Endothelial cell (in vitro differentiated cells): ENCODE measurements at regions not wholly inside any gene's neighbourhood (a gene's known extent, or its start where the extent isn't known, plus 50 kb on each side); places are given as distances from the start of the nearest gene placed in this dataset.

Experiments used
- DNase-seq: peaks from one replicate; pipeline ENCODE4 v3.0.0; 2021; ENCODE audit warnings: low spot score
- H3K27ac Mint-ChIP-seq: one replicate; pipeline ENCODE4 v1.8.0; 2021; ENCODE audit warnings: mixed read lengths, inconsistent platforms; ENCODE audit not compliant: unreplicated experiment
- H3K27me3 Mint-ChIP-seq: one replicate; pipeline ENCODE4 v1.8.0; 2021; ENCODE audit warnings: mild to moderate bottlenecking, moderate library complexity, mixed read lengths, inconsistent platforms; ENCODE audit not compliant: unreplicated experiment
- H3K36me3 Mint-ChIP-seq: one replicate; pipeline ENCODE4 v1.8.0; 2021; ENCODE audit warnings: mild to moderate bottlenecking, low read depth, mixed read lengths, inconsistent platforms; ENCODE audit not compliant: unreplicated experiment
- H3K4me1 Mint-ChIP-seq: one replicate; pipeline ENCODE4 v1.8.0; 2021; ENCODE audit warnings: mild to moderate bottlenecking, mixed read lengths, inconsistent platforms; ENCODE audit not compliant: unreplicated experiment
- H3K4me3 Mint-ChIP-seq: one replicate; pipeline ENCODE4 v1.8.0; 2021; ENCODE audit warnings: mild to moderate bottlenecking, mixed read lengths, inconsistent platforms; ENCODE audit not compliant: unreplicated experiment
- H3K9me3 Mint-ChIP-seq: one replicate; pipeline ENCODE4 v1.8.0; 2021; ENCODE audit warnings: mixed read lengths, inconsistent platforms; ENCODE audit not compliant: unreplicated experiment
- CTCF ChIP-seq: fragments of 200-600 bp; sonication (generic); IDR thresholded peaks from one replicate; pipeline ENCODE4 v1.5.0; 2021; ENCODE audit warnings: antibody characterized with exemption; ENCODE audit not compliant: unreplicated experiment

GRCh38 chr4:28469387-28469786 lies 1608.7 kb downstream of the STIM2 start:
- H3K4me3 Mint-ChIP-seq, result no peak overlapping the region
- TF ChIP-seq CTCF, result no peak
- no peak overlapping the region for H3K27ac Mint-ChIP-seq
- peaks cover 2% of the 10 kb centered on the region for H3K27me3 Mint-ChIP-seq
- no peaks in the 10 kb centered on the region for H3K9me3 Mint-ChIP-seq
- H3K36me3 Mint-ChIP-seq, result no peaks in the 10 kb centered on the region
- no peak for DNase-seq
- peaks cover 6% of the 10 kb centered on the region for H3K4me1 Mint-ChIP-seq

- H3K27ac Mint-ChIP-seq, result no peak overlapping the region
- H3K36me3 Mint-ChIP-seq, result no peaks in the 10 kb centered on the region
- peaks cover 6% of the 10 kb centered on the region for H3K4me1 Mint-ChIP-seq
- H3K9me3 Mint-ChIP-seq, result no peaks in the 10 kb centered on the region
- DNase-seq, result no peak
- no peak overlapping the region for H3K4me3 Mint-ChIP-seq
- no peak for TF ChIP-seq CTCF
- H3K27me3 Mint-ChIP-seq, result peaks cover 2% of the 10 kb centered on the region
Observed at GRCh38 chr4:28469886-28470285, 1609.2 kb downstream of the STIM2 start.

GRCh38 chr4:28475381-28475780 lies 1614.7 kb downstream of the STIM2 start:
- Mint-ChIP-seq H3K27ac (no peak overlapping the region), H3K4me1 (peaks cover 6% of the 10 kb centered on the region), H3K36me3 (no peaks in the 10 kb centered on the region), H3K4me3 (no peak overlapping the region), H3K9me3 (no peaks in the 10 kb centered on the region), H3K27me3 (peaks cover 2% of the 10 kb centered on the region)
- DNase-seq, result no peak
- TF ChIP-seq CTCF, result no peak

GRCh38 chr4:28479666-28480065 lies 1619.0 kb downstream of the STIM2 start:
- Mint-ChIP-seq H3K27me3 (no peaks in the 10 kb centered on the region), H3K27ac (no peak overlapping the region), H3K36me3 (no peaks in the 10 kb centered on the region), H3K9me3 (no peaks in the 10 kb centered on the region), H3K4me3 (no peak overlapping the region), H3K4me1 (no peaks in the 10 kb centered on the region)
- no peak for TF ChIP-seq CTCF
- DNase-seq, result no peak

- no peak for DNase-seq
- Mint-ChIP-seq H3K36me3 (no peaks in the 10 kb centered on the region), H3K4me1 (no peaks in the 10 kb centered on the region)
Observed at GRCh38 chr4:28481565-28481964, 1620.9 kb downstream of the STIM2 start.

More at GRCh38 chr4:28481565-28481964, 1620.9 kb downstream of the STIM2 start:
- no peaks in the 10 kb centered on the region for H3K9me3 Mint-ChIP-seq
- TF ChIP-seq CTCF, result no peak
- no peaks in the 10 kb centered on the region for H3K27me3 Mint-ChIP-seq
- H3K27ac Mint-ChIP-seq, result no peak overlapping the region
- H3K4me3 Mint-ChIP-seq, result no peak overlapping the region
